PC-9 (cell line): ENCODE measurements at regions not wholly inside any gene's neighbourhood (a gene's known extent, or its start where the extent isn't known, plus 50 kb on each side); places are given as distances from the start of the nearest gene placed in this dataset.

Source experiments
- EZH2 ChIP-seq: fragments of 200-600 bp; sonication (generic); IDR thresholded peaks from 2 replicates; pipeline ENCODE4 v1.8.0; 2017; ENCODE audit warnings: antibody characterized with exemption, low read depth
- TF ChIP-seq, protein P1 (sequence below): fragments of 200-600 bp; sonication (generic); conservative IDR thresholded peaks from 2 replicates; pipeline ENCODE4 v1.6.1; 2017; ENCODE audit warnings: mixed run types, antibody characterized with exemption, mild to moderate bottlenecking, moderate library complexity

DNA sequence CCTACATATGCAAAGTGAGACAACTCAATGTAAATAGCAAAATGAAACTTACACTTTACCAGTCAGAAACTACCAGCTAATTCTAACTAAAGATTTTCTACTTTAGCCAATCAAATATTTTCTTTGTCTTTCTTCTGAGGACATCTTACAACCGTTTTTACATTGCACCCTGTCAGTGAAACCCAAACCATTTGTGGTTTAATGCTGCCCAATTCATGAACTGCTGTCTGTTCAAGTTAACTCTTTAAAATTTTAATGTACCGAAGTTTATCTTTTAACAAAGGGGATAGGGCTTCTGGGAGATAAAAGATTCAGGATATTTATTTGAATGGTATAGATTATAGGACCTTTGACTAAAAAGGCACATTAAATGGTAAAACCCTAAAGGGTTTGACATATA, 121.3 kb upstream of the HDDC2 start:
- TF ChIP-seq, protein P1, sequence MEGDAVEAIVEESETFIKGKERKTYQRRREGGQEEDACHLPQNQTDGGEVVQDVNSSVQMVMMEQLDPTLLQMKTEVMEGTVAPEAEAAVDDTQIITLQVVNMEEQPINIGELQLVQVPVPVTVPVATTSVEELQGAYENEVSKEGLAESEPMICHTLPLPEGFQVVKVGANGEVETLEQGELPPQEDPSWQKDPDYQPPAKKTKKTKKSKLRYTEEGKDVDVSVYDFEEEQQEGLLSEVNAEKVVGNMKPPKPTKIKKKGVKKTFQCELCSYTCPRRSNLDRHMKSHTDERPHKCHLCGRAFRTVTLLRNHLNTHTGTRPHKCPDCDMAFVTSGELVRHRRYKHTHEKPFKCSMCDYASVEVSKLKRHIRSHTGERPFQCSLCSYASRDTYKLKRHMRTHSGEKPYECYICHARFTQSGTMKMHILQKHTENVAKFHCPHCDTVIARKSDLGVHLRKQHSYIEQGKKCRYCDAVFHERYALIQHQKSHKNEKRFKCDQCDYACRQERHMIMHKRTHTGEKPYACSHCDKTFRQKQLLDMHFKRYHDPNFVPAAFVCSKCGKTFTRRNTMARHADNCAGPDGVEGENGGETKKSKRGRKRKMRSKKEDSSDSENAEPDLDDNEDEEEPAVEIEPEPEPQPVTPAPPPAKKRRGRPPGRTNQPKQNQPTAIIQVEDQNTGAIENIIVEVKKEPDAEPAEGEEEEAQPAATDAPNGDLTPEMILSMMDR: no peak
- no peak for TF ChIP-seq EZH2
